ENCODE measurements at regions not wholly inside any gene's neighbourhood (a gene's known extent, or its start where the extent isn't known, plus 50 kb on each side); places are given as distances from the start of the nearest gene placed in this dataset.

GRCh38 chr5:1951165-1951816 lies 68.6 kb upstream of the IRX4 start:
- no peak overlapping the region for H3K4me3 Mint-ChIP-seq
- H3K27ac Mint-ChIP-seq: no peak overlapping the region
- peaks cover 78% of the 10 kb centered on the region for H3K27me3 Mint-ChIP-seq (ENCODE audit: low read depth)
- H3K36me3 Mint-ChIP-seq: no peaks in the 10 kb centered on the region
- H3K9me3 Mint-ChIP-seq: peaks cover 5% of the 10 kb centered on the region
- DNase-seq (ENCODE audit: low spot score in 2 of 2, unreplicated experiment in 2 of 2): no peak
- TF ChIP-seq, protein P1, sequence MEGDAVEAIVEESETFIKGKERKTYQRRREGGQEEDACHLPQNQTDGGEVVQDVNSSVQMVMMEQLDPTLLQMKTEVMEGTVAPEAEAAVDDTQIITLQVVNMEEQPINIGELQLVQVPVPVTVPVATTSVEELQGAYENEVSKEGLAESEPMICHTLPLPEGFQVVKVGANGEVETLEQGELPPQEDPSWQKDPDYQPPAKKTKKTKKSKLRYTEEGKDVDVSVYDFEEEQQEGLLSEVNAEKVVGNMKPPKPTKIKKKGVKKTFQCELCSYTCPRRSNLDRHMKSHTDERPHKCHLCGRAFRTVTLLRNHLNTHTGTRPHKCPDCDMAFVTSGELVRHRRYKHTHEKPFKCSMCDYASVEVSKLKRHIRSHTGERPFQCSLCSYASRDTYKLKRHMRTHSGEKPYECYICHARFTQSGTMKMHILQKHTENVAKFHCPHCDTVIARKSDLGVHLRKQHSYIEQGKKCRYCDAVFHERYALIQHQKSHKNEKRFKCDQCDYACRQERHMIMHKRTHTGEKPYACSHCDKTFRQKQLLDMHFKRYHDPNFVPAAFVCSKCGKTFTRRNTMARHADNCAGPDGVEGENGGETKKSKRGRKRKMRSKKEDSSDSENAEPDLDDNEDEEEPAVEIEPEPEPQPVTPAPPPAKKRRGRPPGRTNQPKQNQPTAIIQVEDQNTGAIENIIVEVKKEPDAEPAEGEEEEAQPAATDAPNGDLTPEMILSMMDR (IDR thresholded peaks at IDR 0.05; ENCODE audit: unreplicated experiment): no peak
- peaks cover 2% of the 10 kb centered on the region for H3K4me1 Mint-ChIP-seq

DNA sequence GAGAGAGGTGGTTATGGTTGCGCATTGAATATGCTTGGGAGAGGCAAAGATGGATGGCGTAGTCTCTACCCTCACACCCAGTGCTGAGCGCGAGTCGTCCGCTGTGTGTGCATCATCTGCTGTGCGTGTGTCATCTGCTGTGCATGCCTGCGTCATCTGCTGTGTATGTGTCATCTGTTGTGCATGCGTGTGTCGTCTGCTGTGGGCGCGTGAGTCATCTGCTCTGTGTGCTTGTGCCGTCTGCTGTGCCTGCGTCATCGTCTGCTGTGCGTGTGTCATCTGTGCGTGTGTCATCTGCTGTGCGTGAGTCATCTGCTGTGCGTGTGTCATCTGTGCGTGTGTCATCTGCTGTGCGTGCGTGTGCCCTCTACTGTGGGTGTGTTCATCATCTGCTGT lies 68.0 kb upstream of the IRX4 start:
- Mint-ChIP-seq H3K27me3 (ENCODE audit: low read depth) (peaks cover 79% of the 10 kb centered on the region), H3K9me3 (peaks cover 5% of the 10 kb centered on the region), H3K4me1 (peaks cover 2% of the 10 kb centered on the region), H3K27ac (no peak overlapping the region), H3K36me3 (no peaks in the 10 kb centered on the region), H3K4me3 (no peak overlapping the region)
- DNase-seq (ENCODE audit: low spot score in 2 of 2, unreplicated experiment in 2 of 2): no peak
- TF ChIP-seq, protein P1 (IDR thresholded peaks at IDR 0.05; ENCODE audit: unreplicated experiment): no peak

GRCh38 chr5:1950096-1950707 lies 67.5 kb upstream of the IRX4 start:
- H3K27me3 Mint-ChIP-seq (ENCODE audit: low read depth): peaks cover 78% of the 10 kb centered on the region
- no peak overlapping the region for H3K4me3 Mint-ChIP-seq
- no peaks in the 10 kb centered on the region for H3K36me3 Mint-ChIP-seq
- H3K9me3 Mint-ChIP-seq: peaks cover 5% of the 10 kb centered on the region
- H3K27ac Mint-ChIP-seq: no peak overlapping the region
- peaks cover 2% of the 10 kb centered on the region for H3K4me1 Mint-ChIP-seq
- TF ChIP-seq, protein P1 (IDR thresholded peaks at IDR 0.05; ENCODE audit: unreplicated experiment): no peak
- no peak for DNase-seq (ENCODE audit: low spot score in 2 of 2, unreplicated experiment in 2 of 2)

- H3K4me1 Mint-ChIP-seq: peaks cover 2% of the 10 kb centered on the region
These were observed 66.5 kb upstream of the IRX4 start for GRCh38 chr5:1949253-1949652.

GRCh38 chr5:1948663-1949191 lies 66.0 kb upstream of the IRX4 start:
- H3K4me3 Mint-ChIP-seq: no peak overlapping the region
- no peak for DNase-seq (ENCODE audit: low spot score in 2 of 2, unreplicated experiment in 2 of 2)
- H3K27ac Mint-ChIP-seq: no peak overlapping the region
- TF ChIP-seq, protein P1 (IDR thresholded peaks at IDR 0.05; ENCODE audit: unreplicated experiment): no peak
- H3K9me3 Mint-ChIP-seq: no peaks in the 10 kb centered on the region
- H3K4me1 Mint-ChIP-seq: peaks cover 8% of the 10 kb centered on the region
- H3K36me3 Mint-ChIP-seq: no peaks in the 10 kb centered on the region
- H3K27me3 Mint-ChIP-seq (ENCODE audit: low read depth): peaks cover 74% of the 10 kb centered on the region

More at GRCh38 chr5:1949253-1949652, 66.5 kb upstream of the IRX4 start:
- Mint-ChIP-seq H3K36me3 (no peaks in the 10 kb centered on the region), H3K9me3 (no peaks in the 10 kb centered on the region), H3K4me3 (no peak overlapping the region), H3K27ac (no peak overlapping the region), H3K27me3 (ENCODE audit: low read depth) (peaks cover 74% of the 10 kb centered on the region)
- DNase-seq (ENCODE audit: low spot score in 2 of 2, unreplicated experiment in 2 of 2): no peak
- TF ChIP-seq, protein P1 (IDR thresholded peaks at IDR 0.05; ENCODE audit: unreplicated experiment): no peak
